ENCODE measurements at regions not wholly inside any gene's neighbourhood (a gene's known extent, or its start where the extent isn't known, plus 50 kb on each side); places are given as distances from the start of the nearest gene placed in this dataset.

DNA sequence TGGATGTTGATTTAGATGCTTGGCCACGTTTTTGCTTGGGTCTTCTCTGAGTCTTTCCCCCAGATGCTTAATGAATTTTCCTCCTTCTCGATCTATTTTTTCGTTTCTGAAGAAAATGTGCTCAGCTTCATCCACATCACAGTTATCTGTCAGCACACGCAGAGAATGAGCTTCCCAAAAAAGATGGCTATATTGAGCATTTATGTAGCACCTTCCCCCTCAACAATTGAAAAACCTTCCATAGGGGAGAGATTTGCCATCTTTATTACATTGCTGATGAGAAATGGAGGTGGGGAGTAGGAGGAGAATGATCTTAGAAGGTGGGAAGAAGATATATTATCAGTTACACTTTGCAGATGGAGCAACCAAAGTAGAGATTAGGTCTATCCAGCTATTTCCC, 228.1 kb upstream of the PHYHIPL start:
- no peak for TF ChIP-seq EP300 (IDR thresholded peaks at IDR 0.05)
- no peak for TF ChIP-seq CTCF (IDR thresholded peaks at IDR 0.05)
- no peak for TF ChIP-seq POLR2AphosphoS5 (IDR thresholded peaks at IDR 0.05)
- no peak for TF ChIP-seq POLR2A (IDR thresholded peaks at IDR 0.05)

Data from sigmoid colon (tissue), 4 donors.